ENCODE measurements at regions not wholly inside any gene's neighbourhood (a gene's known extent, or its start where the extent isn't known, plus 50 kb on each side); places are given as distances from the start of the nearest gene placed in this dataset.
A peak's percentile ranks its signal among the peaks of the same experiment; 100 is the strongest.
"Not testable (repeated sequence)": the region's sequence is repeated elsewhere in the genome, so short reads cannot be mapped to it uniquely, and the experiment has no call there.

- DNase-seq: no peak
Observed at GRCh38 chr5:86671536-86671935, 53.8 kb downstream of the COX7C start.

DNA sequence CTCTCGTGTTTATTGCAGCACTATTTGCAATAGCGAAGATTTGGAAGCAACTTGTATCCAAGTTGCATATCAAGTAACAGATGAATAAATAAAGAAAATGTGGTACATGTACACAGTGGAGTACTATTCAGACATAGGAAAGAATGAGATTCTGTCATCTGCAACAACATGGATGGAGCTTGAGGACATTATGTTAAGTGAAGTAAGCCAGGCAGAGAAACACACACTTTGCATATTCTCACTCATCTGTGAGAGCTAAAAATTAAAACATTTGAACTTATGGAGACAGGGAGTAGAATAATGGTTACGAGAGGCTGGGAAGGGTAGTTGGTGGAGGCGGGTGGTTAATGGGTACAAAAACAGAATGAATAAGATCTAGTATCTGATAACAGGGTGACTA lies 56.3 kb downstream of the COX7C start:
- DNase-seq: no peak

- DNase-seq: no peak
Observed at GRCh38 chr5:86675311-86675710, 57.6 kb downstream of the COX7C start.

DNA sequence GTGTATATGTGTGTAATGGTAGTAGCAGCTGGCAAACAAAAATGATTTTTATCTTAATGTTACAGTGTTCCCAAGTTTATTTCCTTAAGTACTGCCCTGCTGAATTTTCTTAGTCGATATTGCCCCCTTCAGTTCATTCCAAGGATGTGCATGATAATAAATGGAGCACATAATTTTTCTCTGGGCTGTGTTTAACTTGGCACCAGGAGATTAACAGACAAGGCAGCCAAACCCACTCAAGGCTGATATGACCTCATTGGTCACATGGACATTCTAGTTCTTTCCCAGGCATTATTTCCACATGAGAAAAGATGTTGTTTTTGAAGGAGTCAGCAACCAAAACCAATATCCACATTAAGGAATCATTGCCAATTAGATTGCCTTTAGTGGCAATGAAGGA lies 61.8 kb downstream of the COX7C start:
- DNase-seq: peak; percentile 39

- DNase-seq: no peak
Observed at GRCh38 chr5:86679949-86680348, 62.2 kb downstream of the COX7C start.

GRCh38 chr5:86684222-86684621 lies 66.5 kb downstream of the COX7C start:
- DNase-seq: no peak

- no peak for DNase-seq
Observed at GRCh38 chr5:86686046-86686445, 68.3 kb downstream of the COX7C start.

DNA sequence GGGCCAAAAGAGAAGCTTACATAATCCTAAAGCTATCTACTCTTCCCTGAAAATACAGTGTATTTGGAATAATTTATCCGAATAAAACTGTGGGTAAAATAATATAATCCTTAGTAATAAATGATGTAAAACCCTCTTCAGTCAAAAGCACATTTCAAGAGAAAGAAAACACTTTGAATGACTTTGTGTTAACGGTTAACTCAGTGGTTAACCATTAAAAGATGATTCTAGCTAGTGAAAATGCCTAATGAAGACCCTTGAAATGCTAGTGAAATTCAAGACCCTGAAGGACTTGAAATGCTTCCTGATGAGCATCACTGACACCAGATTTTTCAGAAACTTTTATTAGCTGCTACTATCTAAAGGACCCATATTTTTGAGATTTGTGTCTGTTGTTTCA lies 70.7 kb downstream of the COX7C start:
- DNase-seq: no peak

- no peak for DNase-seq
Observed at GRCh38 chr5:86689103-86689729, 71.5 kb downstream of the COX7C start.

GRCh38 chr5:86709157-86709881 lies 91.6 kb downstream of the COX7C start:
- no peak for DNase-seq

DNA sequence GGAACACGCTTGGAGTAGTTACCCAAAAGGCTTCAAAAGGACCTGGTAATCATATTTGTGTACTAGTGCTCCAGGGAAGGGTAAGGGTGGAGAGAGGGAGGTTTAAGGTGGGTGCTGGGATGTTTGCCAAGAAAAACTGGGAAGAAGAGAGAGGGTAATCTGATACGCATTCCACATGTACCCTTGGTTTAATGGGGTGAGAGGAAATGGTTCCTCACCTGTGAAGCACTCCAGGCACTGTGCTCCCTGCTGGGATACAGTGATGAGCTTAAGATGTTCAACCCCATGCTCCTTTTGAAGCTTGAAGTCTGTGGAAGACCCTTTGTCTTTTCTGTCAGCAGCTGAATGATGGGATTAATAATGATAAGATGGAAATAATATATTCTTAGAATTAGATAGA lies 98.4 kb downstream of the COX7C start:
- DNase-seq: no peak

GRCh38 chr5:86731319-86732117 lies 113.8 kb downstream of the COX7C start:
- DNase-seq: not testable (repeated sequence)

- no peak for DNase-seq
Observed at GRCh38 chr5:86735370-86735769, 117.6 kb downstream of the COX7C start.

DNA sequence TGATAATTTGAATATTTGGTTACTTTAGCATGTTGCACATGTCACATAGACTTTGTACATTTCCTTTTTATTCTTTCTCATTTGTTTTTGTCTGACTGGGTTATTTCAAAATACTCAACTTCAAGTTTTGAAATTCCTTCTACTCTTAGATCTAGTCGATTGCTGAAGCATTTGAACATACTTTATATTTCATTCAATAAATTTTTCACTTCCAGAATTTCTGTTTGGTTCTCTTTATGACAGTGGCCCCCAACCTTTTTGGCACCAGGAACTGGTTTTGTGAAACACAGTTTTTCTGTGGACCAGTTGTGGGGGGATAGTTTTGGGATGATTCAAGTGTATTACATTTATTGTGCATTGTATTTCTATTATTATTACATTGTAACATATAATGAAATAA lies 119.8 kb downstream of the COX7C start:
- no peak for DNase-seq

- DNase-seq: no peak
Observed at GRCh38 chr5:86748538-86749105, 130.9 kb downstream of the COX7C start.

- no peak for DNase-seq
Observed at GRCh38 chr5:86749841-86750240, 132.1 kb downstream of the COX7C start.

DNA sequence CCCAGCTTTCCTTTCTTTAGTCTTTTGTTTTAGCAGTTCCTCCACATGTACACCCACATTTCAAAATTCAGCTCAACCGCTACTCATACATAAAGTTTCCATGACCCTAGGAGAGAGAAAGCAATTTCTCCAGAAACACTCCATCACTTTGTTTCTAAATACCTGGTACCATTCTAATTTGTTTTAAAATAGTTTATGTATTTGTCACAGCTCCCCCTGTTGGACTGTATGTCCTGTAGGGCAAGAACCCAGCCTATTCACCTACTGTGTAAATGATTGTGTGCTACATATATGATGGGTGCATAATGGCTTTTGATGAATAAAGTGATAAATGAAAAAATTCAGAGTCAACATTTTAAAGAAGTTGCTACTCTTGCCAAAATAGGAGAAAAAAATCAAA lies 139.1 kb downstream of the COX7C start:
- DNase-seq: no peak

GRCh38 chr5:86757824-86758223 lies 140.1 kb downstream of the COX7C start:
- no peak for DNase-seq

GRCh38 chr5:86760661-86761060 lies 142.9 kb downstream of the COX7C start:
- DNase-seq: no peak

DNA sequence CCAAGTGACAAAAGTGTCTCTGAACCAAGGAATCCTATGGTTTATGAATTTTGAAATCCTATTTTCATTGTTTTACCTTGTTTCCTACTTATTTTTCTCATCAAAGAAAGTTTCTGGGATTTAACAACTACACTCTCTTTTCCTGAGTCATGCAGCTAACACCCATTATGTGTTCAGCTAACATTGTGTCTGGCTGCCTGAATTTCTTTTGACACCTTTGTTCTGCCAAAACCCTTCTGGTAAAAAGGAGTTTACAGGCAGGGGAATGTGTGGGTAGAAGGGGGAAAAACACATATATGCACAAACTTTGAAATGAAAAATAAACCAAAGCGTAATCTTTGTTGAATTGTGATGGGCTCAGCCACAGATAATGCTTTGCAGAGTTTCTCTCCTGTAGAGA lies 146.2 kb downstream of the COX7C start:
- DNase-seq: no peak

DNA sequence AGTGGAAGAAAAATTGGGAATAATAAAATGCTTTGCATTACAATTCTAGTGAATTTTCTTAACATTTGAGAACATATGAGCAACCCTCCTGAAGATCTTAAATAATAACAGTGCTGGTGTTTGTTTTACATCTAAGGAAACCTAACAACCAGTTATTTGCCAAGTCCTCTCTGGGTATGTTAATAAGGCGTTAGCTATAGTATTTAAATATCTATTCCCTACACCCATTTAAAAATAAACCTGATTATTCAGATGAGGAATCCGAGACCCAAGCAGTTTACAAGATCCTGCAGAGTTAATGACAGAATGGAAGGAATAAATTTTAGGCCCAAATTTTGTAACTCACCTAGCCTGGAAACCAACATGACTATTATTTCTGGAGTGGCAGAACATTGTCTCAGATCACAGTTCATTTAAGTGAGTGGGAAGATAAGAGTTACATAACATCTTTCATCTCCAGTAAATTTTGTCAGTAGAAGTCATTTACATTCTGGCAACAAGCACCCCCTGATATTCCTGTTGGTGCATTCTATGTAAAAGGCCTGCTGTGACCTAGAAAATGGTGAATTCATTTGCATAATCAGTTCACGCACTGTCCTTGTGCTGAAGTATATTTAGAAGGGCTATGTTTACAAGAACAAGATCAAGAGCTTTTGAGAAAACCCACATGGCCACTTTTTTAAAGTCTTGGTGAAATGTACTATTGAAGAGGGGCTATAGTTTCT lies 148.2 kb downstream of the COX7C start:
- DNase-seq: no peak

GRCh38 chr5:86768699-86769202 lies 151.0 kb downstream of the COX7C start:
- DNase-seq: no peak

DNA sequence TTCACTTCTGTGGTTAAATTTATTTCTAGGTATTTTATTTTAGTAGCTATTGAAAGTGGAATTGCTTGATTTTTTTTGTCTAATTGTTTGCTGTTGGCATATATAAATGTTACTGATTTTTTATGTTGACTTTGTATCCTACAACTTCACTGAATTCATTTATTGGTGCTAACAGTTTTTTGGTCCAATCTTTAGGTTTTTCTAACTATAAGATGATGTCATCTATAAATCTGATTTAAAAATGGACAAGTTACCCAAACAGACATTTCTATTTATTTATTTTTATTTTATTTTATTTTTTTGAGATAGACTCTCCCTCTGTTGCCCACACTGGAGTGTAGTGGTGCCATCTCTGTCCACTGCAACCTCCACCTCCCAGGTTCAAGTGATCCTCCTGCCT lies 162.3 kb downstream of the COX7C start:
- no peak for DNase-seq
